Endothelial cell (in vitro differentiated cells): ENCODE measurements at regions not wholly inside any gene's neighbourhood (a gene's known extent, or its start where the extent isn't known, plus 50 kb on each side); places are given as distances from the start of the nearest gene placed in this dataset.
"Not testable (repeated sequence)": the region's sequence is repeated elsewhere in the genome, so short reads cannot be mapped to it uniquely, and the experiment has no call there.

Experiments
- DNase-seq: peaks from one replicate; pipeline ENCODE4 v3.0.0; 2021; ENCODE audit warnings: low spot score
- H3K27ac Mint-ChIP-seq: one replicate; pipeline ENCODE4 v1.8.0; 2021; ENCODE audit warnings: mixed read lengths, inconsistent platforms; ENCODE audit not compliant: unreplicated experiment
- H3K27me3 Mint-ChIP-seq: one replicate; pipeline ENCODE4 v1.8.0; 2021; ENCODE audit warnings: mild to moderate bottlenecking, moderate library complexity, mixed read lengths, inconsistent platforms; ENCODE audit not compliant: unreplicated experiment
- H3K36me3 Mint-ChIP-seq: one replicate; pipeline ENCODE4 v1.8.0; 2021; ENCODE audit warnings: mild to moderate bottlenecking, low read depth, mixed read lengths, inconsistent platforms; ENCODE audit not compliant: unreplicated experiment
- H3K4me1 Mint-ChIP-seq: one replicate; pipeline ENCODE4 v1.8.0; 2021; ENCODE audit warnings: mild to moderate bottlenecking, mixed read lengths, inconsistent platforms; ENCODE audit not compliant: unreplicated experiment
- H3K4me3 Mint-ChIP-seq: one replicate; pipeline ENCODE4 v1.8.0; 2021; ENCODE audit warnings: mild to moderate bottlenecking, mixed read lengths, inconsistent platforms; ENCODE audit not compliant: unreplicated experiment
- H3K9me3 Mint-ChIP-seq: one replicate; pipeline ENCODE4 v1.8.0; 2021; ENCODE audit warnings: mixed read lengths, inconsistent platforms; ENCODE audit not compliant: unreplicated experiment
- CTCF ChIP-seq: fragments of 200-600 bp; sonication (generic); IDR thresholded peaks from one replicate; pipeline ENCODE4 v1.5.0; 2021; ENCODE audit warnings: antibody characterized with exemption; ENCODE audit not compliant: unreplicated experiment

GRCh38 chr4:92012899-92013867 lies 290.6 kb upstream of the GRID2 start:
- no peak overlapping the region for H3K27ac Mint-ChIP-seq
- no peak overlapping the region for H3K4me3 Mint-ChIP-seq
- no peaks in the 10 kb centered on the region for H3K36me3 Mint-ChIP-seq
- no peaks in the 10 kb centered on the region for H3K27me3 Mint-ChIP-seq
- no peaks in the 10 kb centered on the region for H3K4me1 Mint-ChIP-seq
- peak; percentile 37 for TF ChIP-seq CTCF
- H3K9me3 Mint-ChIP-seq: no peaks in the 10 kb centered on the region
- DNase-seq: peak; percentile 21

GRCh38 chr4:92014067-92014466 lies 289.7 kb upstream of the GRID2 start:
- no peak overlapping the region for H3K4me3 Mint-ChIP-seq
- H3K4me1 Mint-ChIP-seq: no peaks in the 10 kb centered on the region
- H3K9me3 Mint-ChIP-seq: no peaks in the 10 kb centered on the region
- H3K27me3 Mint-ChIP-seq: no peaks in the 10 kb centered on the region
- H3K27ac Mint-ChIP-seq: no peak overlapping the region
- H3K36me3 Mint-ChIP-seq: no peaks in the 10 kb centered on the region
- no peak for TF ChIP-seq CTCF
- no peak for DNase-seq

GRCh38 chr4:92021203-92021602 lies 282.6 kb upstream of the GRID2 start:
- Mint-ChIP-seq H3K36me3 (no peaks in the 10 kb centered on the region), H3K4me1 (no peaks in the 10 kb centered on the region), H3K27ac (no peak overlapping the region), H3K9me3 (no peaks in the 10 kb centered on the region), H3K27me3 (no peaks in the 10 kb centered on the region), H3K4me3 (no peak overlapping the region)
- TF ChIP-seq CTCF: no peak
- no peak for DNase-seq

- Mint-ChIP-seq H3K4me1 (no peaks in the 10 kb centered on the region), H3K27ac (no peak overlapping the region), H3K36me3 (no peaks in the 10 kb centered on the region), H3K4me3 (no peak overlapping the region), H3K27me3 (no peaks in the 10 kb centered on the region), H3K9me3 (no peaks in the 10 kb centered on the region)
- no peak for DNase-seq
- TF ChIP-seq CTCF: no peak
These were observed 282.0 kb upstream of the GRID2 start for GRCh38 chr4:92021788-92022187.

- not testable (repeated sequence) for H3K4me3 Mint-ChIP-seq, H3K36me3 Mint-ChIP-seq, H3K27ac Mint-ChIP-seq, H3K4me1 Mint-ChIP-seq, H3K27me3 Mint-ChIP-seq, H3K9me3 Mint-ChIP-seq, DNase-seq
These were observed 274.9 kb upstream of the GRID2 start for GRCh38 chr4:92028830-92029229.
